ENCODE measurements at regions not wholly inside any gene's neighbourhood (a gene's known extent, or its start where the extent isn't known, plus 50 kb on each side); places are given as distances from the start of the nearest gene placed in this dataset.
A peak's percentile ranks its signal among the peaks of the same experiment; 100 is the strongest.

GRCh38 chr7:70937424-70937823 lies 194.5 kb upstream of the GALNT17 start:
- Histone ChIP-seq H3K4me3 (ENCODE audit: low read length) (no peak overlapping the region), H3K4me1 (ENCODE audit: control insufficient read depth, insufficient read depth, low read length) (no peaks in the 10 kb centered on the region), H3K27me3 (ENCODE audit: control insufficient read depth, insufficient read depth, low read length) (no peaks in the 10 kb centered on the region), H3K27ac (ENCODE audit: low read length) (no peak overlapping the region), H3K9me3 (ENCODE audit: control insufficient read depth, low read depth, low read length) (no peaks in the 10 kb centered on the region), H3K36me3 (ENCODE audit: control insufficient read depth, insufficient read depth, low read length) (no peaks in the 10 kb centered on the region)
- no peak for DNase-seq
- 100% methylated on average over 1 of the region's 2 CpGs for WGBS (ENCODE audit: insufficient coverage, low lambda C conversion rate)

- no peak overlapping the region for H3K27ac ChIP-seq (ENCODE audit: low read length)
- H3K27me3 ChIP-seq (ENCODE audit: control insufficient read depth, insufficient read depth, low read length) = no peaks in the 10 kb centered on the region
- no peak for DNase-seq
- H3K4me1 ChIP-seq (ENCODE audit: control insufficient read depth, insufficient read depth, low read length) = no peaks in the 10 kb centered on the region
- H3K4me3 ChIP-seq (ENCODE audit: low read length) = no peak overlapping the region
- H3K36me3 ChIP-seq (ENCODE audit: control insufficient read depth, insufficient read depth, low read length) = no peaks in the 10 kb centered on the region
- no peaks in the 10 kb centered on the region for H3K9me3 ChIP-seq (ENCODE audit: control insufficient read depth, low read depth, low read length)
- no CpG with 5 or more reads among the region's 2 CpGs for WGBS (ENCODE audit: insufficient coverage, low lambda C conversion rate)
Measured at GRCh38 chr7:70940597-70940996, 191.3 kb upstream of the GALNT17 start.

- no peak overlapping the region for H3K27ac ChIP-seq (ENCODE audit: low read length)
- no peaks in the 10 kb centered on the region for H3K27me3 ChIP-seq (ENCODE audit: control insufficient read depth, insufficient read depth, low read length)
- H3K36me3 ChIP-seq (ENCODE audit: control insufficient read depth, insufficient read depth, low read length) = no peaks in the 10 kb centered on the region
- H3K4me1 ChIP-seq (ENCODE audit: control insufficient read depth, insufficient read depth, low read length) = no peaks in the 10 kb centered on the region
- no peaks in the 10 kb centered on the region for H3K9me3 ChIP-seq (ENCODE audit: control insufficient read depth, low read depth, low read length)
- DNase-seq = no peak
- no CpG with 5 or more reads among the region's 7 CpGs for WGBS (ENCODE audit: insufficient coverage, low lambda C conversion rate)
- no peak overlapping the region for H3K4me3 ChIP-seq (ENCODE audit: low read length)
Measured at GRCh38 chr7:70942791-70943190, 189.2 kb upstream of the GALNT17 start.

- no peaks in the 10 kb centered on the region for H3K4me1 ChIP-seq (ENCODE audit: control insufficient read depth, insufficient read depth, low read length)
- no peaks in the 10 kb centered on the region for H3K27me3 ChIP-seq (ENCODE audit: control insufficient read depth, insufficient read depth, low read length)
- WGBS (ENCODE audit: insufficient coverage, low lambda C conversion rate) = no CpG with 5 or more reads among the region's 4 CpGs
- no peak overlapping the region for H3K27ac ChIP-seq (ENCODE audit: low read length)
- no peaks in the 10 kb centered on the region for H3K36me3 ChIP-seq (ENCODE audit: control insufficient read depth, insufficient read depth, low read length)
- H3K9me3 ChIP-seq (ENCODE audit: control insufficient read depth, low read depth, low read length) = no peaks in the 10 kb centered on the region
- no peak for DNase-seq
- H3K4me3 ChIP-seq (ENCODE audit: low read length) = no peak overlapping the region
Measured at GRCh38 chr7:70944516-70944915, 187.4 kb upstream of the GALNT17 start.

- WGBS (ENCODE audit: insufficient coverage, low lambda C conversion rate) = no CpG with 5 or more reads among the region's 2 CpGs
- no peaks in the 10 kb centered on the region for H3K9me3 ChIP-seq (ENCODE audit: control insufficient read depth, low read depth, low read length)
- no peak overlapping the region for H3K27ac ChIP-seq (ENCODE audit: low read length)
- H3K36me3 ChIP-seq (ENCODE audit: control insufficient read depth, insufficient read depth, low read length) = no peaks in the 10 kb centered on the region
- H3K27me3 ChIP-seq (ENCODE audit: control insufficient read depth, insufficient read depth, low read length) = no peaks in the 10 kb centered on the region
- no peak for DNase-seq
- no peak overlapping the region for H3K4me3 ChIP-seq (ENCODE audit: low read length)
- H3K4me1 ChIP-seq (ENCODE audit: control insufficient read depth, insufficient read depth, low read length) = peaks cover under 1% of the 10 kb centered on the region
Measured at GRCh38 chr7:70947181-70947580, 184.8 kb upstream of the GALNT17 start.

GRCh38 chr7:70949862-70950261 lies 182.1 kb upstream of the GALNT17 start:
- no peaks in the 10 kb centered on the region for H3K9me3 ChIP-seq (ENCODE audit: control insufficient read depth, low read depth, low read length)
- H3K4me1 ChIP-seq (ENCODE audit: control insufficient read depth, insufficient read depth, low read length) = peaks cover 14% of the 10 kb centered on the region
- H3K27ac ChIP-seq (ENCODE audit: low read length) = no peak overlapping the region
- H3K4me3 ChIP-seq (ENCODE audit: low read length) = no peak overlapping the region
- no peaks in the 10 kb centered on the region for H3K36me3 ChIP-seq (ENCODE audit: control insufficient read depth, insufficient read depth, low read length)
- no peak for DNase-seq
- no peaks in the 10 kb centered on the region for H3K27me3 ChIP-seq (ENCODE audit: control insufficient read depth, insufficient read depth, low read length)

- Histone ChIP-seq H3K9me3 (ENCODE audit: control insufficient read depth, low read depth, low read length) (no peaks in the 10 kb centered on the region), H3K27me3 (ENCODE audit: control insufficient read depth, insufficient read depth, low read length) (no peaks in the 10 kb centered on the region), H3K4me3 (ENCODE audit: low read length) (no peak overlapping the region), H3K4me1 (ENCODE audit: control insufficient read depth, insufficient read depth, low read length) (peaks cover 14% of the 10 kb centered on the region), H3K27ac (ENCODE audit: low read length) (no peak overlapping the region), H3K36me3 (ENCODE audit: control insufficient read depth, insufficient read depth, low read length) (no peaks in the 10 kb centered on the region)
- 100% methylated on average over 2 of the region's 8 CpGs for WGBS (ENCODE audit: insufficient coverage, low lambda C conversion rate)
- no peak for DNase-seq
Measured at GRCh38 chr7:70951271-70951962, 180.5 kb upstream of the GALNT17 start.

GRCh38 chr7:70952311-70952710 lies 179.6 kb upstream of the GALNT17 start:
- Histone ChIP-seq H3K27ac (ENCODE audit: low read length) (no peak overlapping the region), H3K27me3 (ENCODE audit: control insufficient read depth, insufficient read depth, low read length) (no peaks in the 10 kb centered on the region), H3K4me3 (ENCODE audit: low read length) (no peak overlapping the region), H3K4me1 (ENCODE audit: control insufficient read depth, insufficient read depth, low read length) (peaks cover 14% of the 10 kb centered on the region), H3K36me3 (ENCODE audit: control insufficient read depth, insufficient read depth, low read length) (no peaks in the 10 kb centered on the region), H3K9me3 (ENCODE audit: control insufficient read depth, low read depth, low read length) (no peaks in the 10 kb centered on the region)
- DNase-seq = peak; percentile 9 to 28
- no CpG with 5 or more reads among the region's 8 CpGs for WGBS (ENCODE audit: insufficient coverage, low lambda C conversion rate)

- DNase-seq = peak; percentile 26 to 69
- Histone ChIP-seq H3K36me3 (ENCODE audit: control insufficient read depth, insufficient read depth, low read length) (no peaks in the 10 kb centered on the region), H3K27ac (ENCODE audit: low read length) (peak overlapping the region; percentile 71), H3K4me1 (ENCODE audit: control insufficient read depth, insufficient read depth, low read length) (peaks cover 14% of the 10 kb centered on the region), H3K9me3 (ENCODE audit: control insufficient read depth, low read depth, low read length) (no peaks in the 10 kb centered on the region), H3K4me3 (ENCODE audit: low read length) (no peak overlapping the region), H3K27me3 (ENCODE audit: control insufficient read depth, insufficient read depth, low read length) (no peaks in the 10 kb centered on the region)
- WGBS (ENCODE audit: insufficient coverage, low lambda C conversion rate) = 0% methylated on average over 1 of the region's 6 CpGs
Measured at GRCh38 chr7:70953331-70953741, 178.6 kb upstream of the GALNT17 start.

GRCh38 chr7:70953796-70954195 lies 178.1 kb upstream of the GALNT17 start:
- no peaks in the 10 kb centered on the region for H3K9me3 ChIP-seq (ENCODE audit: control insufficient read depth, low read depth, low read length)
- H3K27me3 ChIP-seq (ENCODE audit: control insufficient read depth, insufficient read depth, low read length) = no peaks in the 10 kb centered on the region
- WGBS (ENCODE audit: insufficient coverage, low lambda C conversion rate) = 0% methylated on average over 2 of the region's 6 CpGs
- H3K4me1 ChIP-seq (ENCODE audit: control insufficient read depth, insufficient read depth, low read length) = peaks cover 14% of the 10 kb centered on the region
- no peak overlapping the region for H3K4me3 ChIP-seq (ENCODE audit: low read length)
- H3K27ac ChIP-seq (ENCODE audit: low read length) = peak overlapping the region; percentile 71
- no peak for DNase-seq
- no peaks in the 10 kb centered on the region for H3K36me3 ChIP-seq (ENCODE audit: control insufficient read depth, insufficient read depth, low read length)

GRCh38 chr7:70972693-70973092 lies 159.3 kb upstream of the GALNT17 start:
- no peak overlapping the region for H3K27ac ChIP-seq (ENCODE audit: low read length)
- H3K4me3 ChIP-seq (ENCODE audit: low read length) = no peak overlapping the region
- no peak for DNase-seq
- H3K4me1 ChIP-seq (ENCODE audit: control insufficient read depth, insufficient read depth, low read length) = peaks cover 4% of the 10 kb centered on the region
- H3K9me3 ChIP-seq (ENCODE audit: control insufficient read depth, low read depth, low read length) = no peaks in the 10 kb centered on the region
- H3K27me3 ChIP-seq (ENCODE audit: control insufficient read depth, insufficient read depth, low read length) = no peaks in the 10 kb centered on the region
- no peaks in the 10 kb centered on the region for H3K36me3 ChIP-seq (ENCODE audit: control insufficient read depth, insufficient read depth, low read length)
